CD4-positive, alpha-beta T cell treated with Interleukin-12 subunit alpha and Interleukin-12 subunit beta, for 1 hour (primary cell): ENCODE measurements at regions not wholly inside any gene's neighbourhood (a gene's known extent, or its start where the extent isn't known, plus 50 kb on each side); places are given as distances from the start of the nearest gene placed in this dataset.
"Not testable (repeated sequence)": the region's sequence is repeated elsewhere in the genome, so short reads cannot be mapped to it uniquely, and the experiment has no call there.

ENCODE experiments used
- DNase-seq: peaks from one replicate; pipeline ENCODE4 v3.0.0-alpha.2; 2020

GRCh38 chr10:23493711-23494110 lies 54.8 kb downstream of the OTUD1 start:
- DNase-seq, result no peak

GRCh38 chr10:23496727-23497126 lies 57.9 kb downstream of the OTUD1 start:
- no peak for DNase-seq

- DNase-seq, result no peak
These were observed 60.7 kb downstream of the OTUD1 start for GRCh38 chr10:23499372-23500132.

GRCh38 chr10:23505797-23506465 lies 67.1 kb downstream of the OTUD1 start:
- DNase-seq, result no peak

DNA sequence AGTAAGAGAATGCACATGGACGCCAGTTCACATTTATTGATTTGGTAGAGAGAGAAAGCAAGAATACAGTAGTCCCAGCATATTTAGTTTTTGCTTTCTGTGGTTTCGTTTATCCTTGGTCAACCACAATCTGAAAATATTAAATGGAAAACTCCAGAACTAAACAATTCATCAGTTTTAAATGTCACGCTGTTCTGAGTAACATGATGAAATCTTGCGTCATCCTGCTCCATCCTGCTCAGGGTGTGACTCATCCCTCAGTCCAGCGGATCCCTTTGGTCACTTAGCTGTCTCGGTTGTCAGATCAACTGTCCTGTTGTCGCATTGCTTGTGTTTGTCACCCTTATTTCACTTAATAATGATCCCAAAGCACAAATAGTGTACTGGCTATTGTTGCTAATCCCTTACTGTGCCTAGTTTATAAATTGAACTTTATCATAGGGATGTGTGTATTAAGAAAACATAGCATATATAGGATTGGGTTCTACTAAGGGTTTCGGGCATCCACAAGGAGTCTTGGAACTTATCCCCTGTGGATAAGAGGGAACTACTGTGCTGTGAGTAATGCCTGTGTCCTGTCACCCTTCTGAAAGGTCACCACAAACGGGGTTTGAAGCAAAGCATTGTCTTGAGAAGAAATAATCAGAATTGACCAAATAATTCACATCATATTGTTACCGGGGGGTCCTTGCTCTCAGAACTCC lies 73.6 kb downstream of the OTUD1 start:
- no peak for DNase-seq

- DNase-seq, result not testable (repeated sequence)
These were observed 74.7 kb downstream of the OTUD1 start for GRCh38 chr10:23513621-23514020.

- no peak for DNase-seq
These were observed 75.4 kb downstream of the OTUD1 start for GRCh38 chr10:23514321-23514720.

DNA sequence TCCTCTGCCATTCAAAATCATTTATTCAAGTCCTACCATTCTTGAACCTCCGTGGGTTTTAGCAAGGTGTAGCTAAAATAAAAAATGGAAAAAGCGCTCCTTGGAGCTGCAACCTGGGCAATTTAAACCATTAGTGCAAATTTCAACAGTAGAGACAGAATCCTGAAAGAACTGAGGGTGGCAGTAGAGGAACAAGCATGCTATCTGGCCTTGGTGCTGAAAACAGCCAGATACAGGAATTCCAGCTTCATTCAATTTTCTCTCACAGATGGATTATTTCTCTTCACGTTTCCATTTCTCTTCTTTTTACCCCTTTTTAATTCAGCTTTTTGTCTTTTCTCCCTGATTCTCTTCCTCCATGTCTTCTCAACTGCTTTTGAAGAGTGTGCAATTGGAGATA lies 77.7 kb downstream of the OTUD1 start:
- DNase-seq, result peak; percentile 4

DNA sequence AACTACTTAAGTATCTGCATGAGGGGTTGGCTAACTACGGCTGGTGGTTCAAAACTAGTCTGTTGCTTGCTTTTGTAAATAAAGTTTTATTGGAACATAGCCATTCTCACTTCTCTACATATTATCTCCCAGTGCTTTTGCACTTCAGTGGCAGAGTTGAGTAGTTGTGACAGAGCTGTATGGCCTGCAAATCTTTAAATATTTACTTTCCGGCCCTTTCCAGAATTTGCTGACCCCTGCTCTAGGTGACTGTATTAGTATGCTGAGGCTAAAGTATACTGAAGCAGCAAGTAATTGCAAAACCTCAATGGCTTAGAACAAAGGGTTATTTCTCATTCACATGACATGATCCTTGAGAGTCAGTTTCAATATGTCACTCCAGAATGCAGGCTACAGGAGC lies 78.3 kb downstream of the OTUD1 start:
- no peak for DNase-seq

DNA sequence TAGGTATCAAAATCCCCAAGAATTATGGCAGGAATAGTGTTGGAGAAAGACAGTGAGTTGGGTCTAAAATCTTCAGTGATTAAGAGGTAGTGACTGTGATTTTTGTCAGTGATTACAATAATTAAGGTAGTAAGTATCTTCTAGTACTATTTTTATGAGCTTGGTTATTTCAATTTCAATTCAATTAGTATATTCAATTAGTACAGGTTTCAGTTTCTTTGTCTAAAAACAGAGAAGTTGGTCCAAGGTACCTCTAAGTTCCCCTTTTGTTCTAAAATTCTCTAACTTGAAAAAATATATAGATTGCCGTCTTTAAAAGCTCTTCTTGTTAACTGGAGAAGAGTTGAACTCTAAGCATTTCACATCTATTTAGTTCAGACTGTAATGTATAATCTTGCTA lies 82.9 kb downstream of the OTUD1 start:
- no peak for DNase-seq

DNA sequence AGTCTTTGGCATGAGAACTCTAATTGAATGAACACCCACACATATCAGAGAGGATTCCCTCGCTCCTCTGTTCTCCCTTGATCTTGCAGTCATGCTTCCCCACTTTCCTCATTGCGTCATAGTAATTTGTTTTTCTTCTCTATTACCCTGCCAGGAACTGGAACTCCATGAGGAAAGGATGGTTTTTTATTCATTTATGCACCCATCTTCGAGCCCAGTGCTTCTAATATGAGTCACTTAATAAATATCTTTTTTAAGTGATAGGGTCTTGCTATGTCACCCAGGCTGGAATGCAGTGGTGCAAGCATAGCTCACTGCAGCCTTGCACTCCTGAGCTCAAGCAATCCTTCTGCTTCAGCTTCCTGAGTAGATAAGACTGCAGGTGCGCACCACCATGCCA lies 83.5 kb downstream of the OTUD1 start:
- DNase-seq, result no peak

- DNase-seq, result no peak
These were observed 84.4 kb downstream of the OTUD1 start for GRCh38 chr10:23523251-23523650.

DNA sequence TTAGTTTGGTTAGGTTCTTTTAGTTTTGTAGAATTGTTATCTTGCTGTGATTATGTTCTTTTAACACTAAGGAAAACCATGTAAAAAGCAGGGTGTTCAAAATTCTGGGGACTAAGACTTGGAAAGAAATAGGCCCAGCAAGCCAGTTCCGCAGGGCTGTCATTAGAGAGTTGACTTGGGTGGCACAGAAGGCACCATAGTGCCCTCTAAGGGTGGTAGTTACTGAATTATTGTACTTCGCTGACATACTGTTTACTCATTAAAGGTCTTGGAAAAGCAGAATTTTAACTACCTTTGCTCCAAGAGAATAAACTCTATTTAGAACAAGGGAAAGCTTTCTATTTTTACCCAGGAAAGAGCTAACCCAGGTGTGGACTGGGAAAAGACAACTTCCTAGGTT lies 86.5 kb downstream of the OTUD1 start:
- DNase-seq, result peak; percentile 29

- DNase-seq, result no peak
These were observed 89.5 kb downstream of the OTUD1 start for GRCh38 chr10:23528419-23528818.

DNA sequence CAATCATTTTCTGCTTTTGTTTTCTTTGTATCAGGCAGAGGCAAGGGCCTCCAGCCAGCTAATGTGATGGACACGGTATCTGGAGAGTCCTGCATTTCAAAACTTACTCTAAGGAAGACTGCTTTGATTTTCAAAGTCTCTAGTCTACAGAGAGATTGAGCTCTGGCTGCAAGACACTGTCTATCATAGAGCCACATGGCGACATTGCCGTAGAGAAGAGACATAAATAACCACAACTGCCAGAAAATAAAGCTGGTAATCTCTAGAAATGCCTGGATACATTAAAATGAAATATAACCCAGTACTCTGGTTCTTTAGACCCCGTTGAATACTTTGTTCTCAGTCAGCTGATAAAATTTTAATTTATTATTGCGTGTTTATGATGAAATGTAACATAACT lies 90.8 kb downstream of the OTUD1 start:
- no peak for DNase-seq

GRCh38 chr10:23530079-23530478 lies 91.2 kb downstream of the OTUD1 start:
- no peak for DNase-seq

- no peak for DNase-seq
These were observed 94.3 kb downstream of the OTUD1 start for GRCh38 chr10:23533212-23533611.

GRCh38 chr10:23534326-23534725 lies 95.5 kb downstream of the OTUD1 start:
- no peak for DNase-seq

DNA sequence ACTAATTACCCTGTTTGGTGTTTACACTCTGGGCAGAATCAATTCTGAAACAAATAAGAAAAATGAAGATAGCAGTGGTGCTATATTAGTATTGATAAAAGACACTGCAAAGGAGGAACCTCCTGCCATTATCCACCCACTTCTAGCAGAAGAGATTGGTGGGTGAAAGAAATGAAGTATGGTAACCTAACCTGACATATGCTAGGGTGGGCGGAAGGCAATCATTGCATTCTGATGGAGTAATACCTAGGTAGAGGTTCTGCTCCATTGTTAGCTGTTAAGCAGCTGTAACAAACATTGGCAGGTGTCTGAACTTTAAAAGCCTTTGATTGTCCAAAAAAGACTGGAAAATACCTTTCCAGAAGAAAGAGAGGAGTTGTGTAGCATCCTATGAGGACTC lies 95.9 kb downstream of the OTUD1 start:
- no peak for DNase-seq

GRCh38 chr10:23535381-23535780 lies 96.5 kb downstream of the OTUD1 start:
- no peak for DNase-seq

GRCh38 chr10:23538968-23539367 lies 100.1 kb downstream of the OTUD1 start:
- no peak for DNase-seq

DNA sequence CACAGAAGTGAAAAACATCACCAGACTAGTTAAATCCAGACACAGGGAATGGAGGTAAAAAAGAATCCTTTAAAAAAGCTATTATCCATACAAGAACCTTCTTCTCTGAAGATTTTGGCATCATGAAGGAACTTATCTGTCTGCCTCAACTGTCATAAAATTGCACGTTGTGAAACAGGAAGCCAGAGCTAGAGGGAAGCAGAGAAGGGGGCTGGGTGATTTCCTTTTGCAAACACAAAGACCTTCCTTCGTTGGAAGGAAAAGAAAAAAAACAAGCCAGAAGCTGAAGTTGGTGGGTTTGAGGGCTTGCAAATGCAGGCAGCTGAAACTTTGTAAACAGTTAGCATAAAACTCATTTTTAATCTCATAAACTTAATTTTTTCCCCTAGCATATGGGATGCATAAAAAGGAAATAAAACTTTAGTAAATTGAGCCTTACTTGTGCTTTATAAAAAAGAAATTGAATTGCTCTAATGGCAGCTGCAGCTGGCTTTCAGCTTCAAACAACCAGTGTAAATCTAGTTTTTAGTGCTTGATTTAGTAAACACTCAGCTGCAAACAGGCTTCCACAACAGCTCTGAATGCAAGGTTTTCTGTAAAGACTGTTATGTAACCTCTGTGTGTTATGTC lies 101.6 kb downstream of the OTUD1 start:
- DNase-seq, result no peak

- DNase-seq, result no peak
These were observed 105.0 kb downstream of the OTUD1 start for GRCh38 chr10:23543691-23544380.
